Neural crest cell (in vitro differentiated cells): ENCODE measurements at regions not wholly inside any gene's neighbourhood (a gene's known extent, or its start where the extent isn't known, plus 50 kb on each side); places are given as distances from the start of the nearest gene placed in this dataset.
A peak's percentile ranks its signal among the peaks of the same experiment; 100 is the strongest.

Experiments used
- DNase-seq: peaks from one replicate; pipeline ENCODE4 v3.0.0; 2021; ENCODE audit warnings: low read depth, mixed read lengths, low spot score
- H3K27ac Mint-ChIP-seq: one replicate; pipeline ENCODE4 v1.8.0; 2021; ENCODE audit warnings: mild to moderate bottlenecking, mixed read lengths; ENCODE audit not compliant: unreplicated experiment
- H3K27me3 Mint-ChIP-seq: 2 replicates; pipeline ENCODE4 v1.8.0; 2021; ENCODE audit warnings: low read depth, mild to moderate bottlenecking, mixed read lengths
- H3K36me3 Mint-ChIP-seq: 2 replicates; pipeline ENCODE4 v1.8.0; 2021; ENCODE audit warnings: low read depth, mild to moderate bottlenecking, mixed read lengths
- H3K4me1 Mint-ChIP-seq: 2 replicates; pipeline ENCODE4 v1.8.0; 2021; ENCODE audit warnings: mixed read lengths
- H3K4me3 Mint-ChIP-seq: one replicate; pipeline ENCODE4 v1.8.0; 2021; ENCODE audit warnings: mild to moderate bottlenecking, mixed read lengths
- H3K9me3 Mint-ChIP-seq: 2 replicates; pipeline ENCODE4 v1.8.0; 2021; ENCODE audit warnings: mixed read lengths
- TF ChIP-seq, protein P1 (sequence below): fragments of 200-600 bp; sonication (generic); conservative IDR thresholded peaks from 2 replicates; pipeline ENCODE4 v1.5.0; 2021; ENCODE audit warnings: antibody characterized with exemption, mild to moderate bottlenecking

DNA sequence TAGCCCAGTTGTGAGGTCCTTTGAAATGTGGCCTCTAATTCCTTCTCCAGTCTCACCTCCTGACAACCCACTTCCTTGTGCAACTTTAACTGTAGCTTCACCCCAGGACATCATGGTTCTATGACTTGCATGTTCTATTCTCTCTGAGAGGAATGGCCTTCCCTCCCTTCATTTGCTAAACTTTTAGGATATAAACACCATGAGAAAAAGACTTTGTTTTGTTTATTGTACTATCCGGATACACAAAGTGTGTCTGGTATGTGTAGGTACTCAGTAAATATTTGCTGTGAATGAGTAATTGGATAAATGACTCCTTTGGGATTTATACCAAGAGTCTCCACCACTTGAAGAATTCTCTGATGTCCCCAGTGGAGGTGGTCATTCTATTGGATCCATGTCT, 547.6 kb downstream of the INSC start:
- TF ChIP-seq, protein P1, sequence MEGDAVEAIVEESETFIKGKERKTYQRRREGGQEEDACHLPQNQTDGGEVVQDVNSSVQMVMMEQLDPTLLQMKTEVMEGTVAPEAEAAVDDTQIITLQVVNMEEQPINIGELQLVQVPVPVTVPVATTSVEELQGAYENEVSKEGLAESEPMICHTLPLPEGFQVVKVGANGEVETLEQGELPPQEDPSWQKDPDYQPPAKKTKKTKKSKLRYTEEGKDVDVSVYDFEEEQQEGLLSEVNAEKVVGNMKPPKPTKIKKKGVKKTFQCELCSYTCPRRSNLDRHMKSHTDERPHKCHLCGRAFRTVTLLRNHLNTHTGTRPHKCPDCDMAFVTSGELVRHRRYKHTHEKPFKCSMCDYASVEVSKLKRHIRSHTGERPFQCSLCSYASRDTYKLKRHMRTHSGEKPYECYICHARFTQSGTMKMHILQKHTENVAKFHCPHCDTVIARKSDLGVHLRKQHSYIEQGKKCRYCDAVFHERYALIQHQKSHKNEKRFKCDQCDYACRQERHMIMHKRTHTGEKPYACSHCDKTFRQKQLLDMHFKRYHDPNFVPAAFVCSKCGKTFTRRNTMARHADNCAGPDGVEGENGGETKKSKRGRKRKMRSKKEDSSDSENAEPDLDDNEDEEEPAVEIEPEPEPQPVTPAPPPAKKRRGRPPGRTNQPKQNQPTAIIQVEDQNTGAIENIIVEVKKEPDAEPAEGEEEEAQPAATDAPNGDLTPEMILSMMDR: no peak
- no peak overlapping the region for H3K27ac Mint-ChIP-seq
- DNase-seq: no peak
- H3K4me3 Mint-ChIP-seq: no peak overlapping the region
- H3K27me3 Mint-ChIP-seq: no peaks in the 10 kb centered on the region
- peaks cover 32% of the 10 kb centered on the region for H3K4me1 Mint-ChIP-seq
- peaks cover 2% of the 10 kb centered on the region for H3K9me3 Mint-ChIP-seq
- no peaks in the 10 kb centered on the region for H3K36me3 Mint-ChIP-seq

DNA sequence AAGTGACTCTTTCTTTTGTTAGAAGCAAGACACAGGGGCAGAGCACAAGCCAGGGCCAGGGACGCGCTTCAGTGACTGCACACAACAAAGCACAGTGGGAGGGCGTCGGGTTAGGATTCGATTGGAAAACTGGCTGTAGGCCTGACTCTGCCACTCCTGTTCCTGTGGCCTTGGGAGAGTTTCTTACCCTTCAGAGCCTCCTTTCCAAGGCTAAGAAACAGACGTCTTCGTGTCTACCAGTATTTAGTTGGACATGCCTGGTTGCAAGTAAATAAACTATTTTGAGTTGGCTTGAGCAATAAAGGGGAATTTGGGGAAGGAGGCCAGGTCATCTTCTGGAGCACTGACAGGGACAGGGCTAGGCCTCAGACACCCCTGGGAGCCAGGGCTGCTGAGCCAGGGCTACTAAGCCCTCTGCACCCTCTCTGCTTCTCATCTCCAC, 549.1 kb downstream of the INSC start:
- Mint-ChIP-seq H3K4me1 (peaks cover 32% of the 10 kb centered on the region), H3K27me3 (no peaks in the 10 kb centered on the region), H3K36me3 (peaks cover 3% of the 10 kb centered on the region), H3K27ac (peak overlapping the region; percentile 71), H3K4me3 (peak overlapping the region; percentile 1), H3K9me3 (peaks cover 5% of the 10 kb centered on the region)
- DNase-seq: peak; percentile 28
- TF ChIP-seq, protein P1: no peak

GRCh38 chr11:15665368-15665871, 550.7 kb downstream of the INSC start:
- H3K36me3 Mint-ChIP-seq: peaks cover 3% of the 10 kb centered on the region
- no peak overlapping the region for H3K4me3 Mint-ChIP-seq
- no peaks in the 10 kb centered on the region for H3K27me3 Mint-ChIP-seq
- H3K9me3 Mint-ChIP-seq: peaks cover 5% of the 10 kb centered on the region
- no peak for DNase-seq
- peaks cover 37% of the 10 kb centered on the region for H3K4me1 Mint-ChIP-seq
- H3K27ac Mint-ChIP-seq: peak overlapping the region; percentile 85
- TF ChIP-seq, protein P1: no peak

GRCh38 chr11:15667127-15667725, 552.5 kb downstream of the INSC start:
- Mint-ChIP-seq H3K4me3 (no peak overlapping the region), H3K9me3 (peaks cover 5% of the 10 kb centered on the region), H3K4me1 (peaks cover 44% of the 10 kb centered on the region), H3K36me3 (peaks cover 3% of the 10 kb centered on the region), H3K27ac (no peak overlapping the region), H3K27me3 (no peaks in the 10 kb centered on the region)
- no peak for DNase-seq
- TF ChIP-seq, protein P1: no peak

DNA sequence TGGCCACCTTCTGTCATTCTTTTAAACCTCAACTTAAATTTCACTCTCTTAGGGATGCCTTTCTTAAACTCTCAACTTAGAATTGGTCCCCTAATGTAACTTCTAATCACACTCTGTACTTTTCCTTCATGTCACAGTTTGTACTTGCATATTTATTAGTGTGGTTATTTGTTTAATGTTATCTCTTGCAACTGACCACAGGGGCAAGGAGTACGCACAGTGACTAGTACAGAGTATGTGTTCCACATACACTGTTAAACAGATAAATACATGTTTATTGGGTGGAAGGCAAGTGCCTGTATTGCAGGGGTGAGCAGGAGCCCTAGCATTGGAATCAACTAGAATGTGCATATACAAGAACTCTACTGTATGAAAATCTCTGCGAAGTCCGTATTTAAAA, 554.0 kb downstream of the INSC start:
- H3K4me3 Mint-ChIP-seq: no peak overlapping the region
- peaks cover 32% of the 10 kb centered on the region for H3K4me1 Mint-ChIP-seq
- H3K9me3 Mint-ChIP-seq: peaks cover 3% of the 10 kb centered on the region
- TF ChIP-seq, protein P1: no peak
- DNase-seq: no peak
- no peak overlapping the region for H3K27ac Mint-ChIP-seq
- no peaks in the 10 kb centered on the region for H3K27me3 Mint-ChIP-seq
- peaks cover 3% of the 10 kb centered on the region for H3K36me3 Mint-ChIP-seq
